B cell (primary cell): ENCODE measurements at regions not wholly inside any gene's neighbourhood (a gene's known extent, or its start where the extent isn't known, plus 50 kb on each side); places are given as distances from the start of the nearest gene placed in this dataset.

Experiments used
- ATAC-seq: fragments of 200-7000 bp; cut with Tn5 transposase; one replicate; pipeline ENCODE4 v1.10.0; 2021; ENCODE audit warnings: low read depth, mild to moderate bottlenecking, moderate number of reproducible peaks, moderate library complexity
- CTCF ChIA-PET: fragments of 350-600 bp; sonication (Branson Sonifier 250); formaldehyde crosslinking; loops from one replicate; lab custom pipeline; 2021; ENCODE audit warnings: antibody characterized with exemption, inconsistent platforms; lab: Charles Lee
- POLR2A ChIA-PET: fragments of 350-600 bp; sonication (Branson Sonifier 250); formaldehyde crosslinking; loops from one replicate; lab custom pipeline; 2021; ENCODE audit warnings: antibody characterized with exemption; lab: Charles Lee
- DNase-seq: peaks from one replicate; pipeline ENCODE4 v3.0.0; 2013
- H2AFZ ChIP-seq: 2 replicates; pipeline ENCODE4 v1.6.1; 2012; ENCODE audit warnings: mild to moderate bottlenecking, low read depth, low read length; ENCODE audit not compliant: insufficient read depth, poor library complexity, severe bottlenecking
- H3K27ac ChIP-seq, 2 donors: 1 replicate in 1 of 2; 2 replicates in 1 of 2; pipeline ENCODE4 v1.5.1; 2012 to 2013; ENCODE audit warnings: low read length in 2 of 2, mild to moderate bottlenecking in 2 of 2, moderate library complexity in 1 of 2
- H3K27me3 ChIP-seq, 4 experiments: fragments of 200-600 bp in 1 of 4; sonication (generic) in 1 of 4; replicated peaks in 1 of 4; 1 replicate in 2 of 4; 2 replicates in 2 of 4; pipeline versions ENCODE4 v1.6.1 to v1.7.0; 2013 to 2016; ENCODE audit warnings: low read length in 3 of 4, mild to moderate bottlenecking in 2 of 4, mixed read lengths in 1 of 4, moderate library complexity in 1 of 4; ENCODE audit not compliant: insufficient read depth in 4 of 4, control insufficient read depth in 3 of 4; ENCODE audit errors: control extremely low read depth in 1 of 4
- H3K36me3 ChIP-seq, 2 experiments: replicated peaks in 1 of 2; 1 replicate in 1 of 2; 2 replicates in 1 of 2; pipeline versions ENCODE4 v1.6.1 to v1.7.1; 2013; ENCODE audit warnings: low read length in 1 of 2; ENCODE audit not compliant: insufficient read depth in 2 of 2, control insufficient read depth in 1 of 2; ENCODE audit errors: control extremely low read depth in 1 of 2, extremely low read depth in 1 of 2
- H3K4me1 ChIP-seq, 2 donors: fragments of 200-600 bp in 1 of 2; sonication (generic) in 1 of 2; 1 replicate in 1 of 2; 2 replicates in 1 of 2; pipeline versions ENCODE4 v1.5.1 to v1.6.1; 2013 to 2017; ENCODE audit warnings: low read length in 2 of 2; ENCODE audit not compliant: control insufficient read depth in 2 of 2, insufficient read depth in 2 of 2
- H3K4me2 ChIP-seq: replicated peaks from 2 replicates; pipeline ENCODE3; 2012; ENCODE audit warnings: mild to moderate bottlenecking, low read depth, low read length; ENCODE audit not compliant: poor library complexity, severe bottlenecking
- H3K4me3 ChIP-seq, 5 experiments: fragments of 200-600 bp in 1 of 5; sonication (generic) in 1 of 5; 1 replicate in 3 of 5; 2 replicates in 2 of 5; pipeline versions ENCODE4 v1.5.1 to v1.7.0; 2011 to 2016; ENCODE audit warnings: low read length in 4 of 5, mild to moderate bottlenecking in 4 of 5, low read depth in 2 of 5, control low read depth in 1 of 5, moderate library complexity in 1 of 5; ENCODE audit not compliant: insufficient read depth in 1 of 5; ENCODE audit errors: control extremely low read depth in 1 of 5, extremely low read depth in 1 of 5
- H3K79me2 ChIP-seq: fragments of 200-600 bp; sonication (generic); one replicate; pipeline ENCODE4 v1.6.0; 2016; ENCODE audit warnings: low read length; ENCODE audit not compliant: control insufficient read depth, insufficient read depth
- H3K9ac ChIP-seq: fragments of 200-600 bp; sonication (generic); 2 replicates; pipeline ENCODE4 v1.6.1; 2017; ENCODE audit warnings: mild to moderate bottlenecking, low read length, moderate library complexity
- H3K9me3 ChIP-seq, 3 donors: one replicate each; pipeline versions ENCODE4 v1.6.1 to v1.7.1; 2013; ENCODE audit warnings: low read length in 2 of 3; ENCODE audit not compliant: control insufficient read depth in 2 of 3, insufficient read depth in 1 of 3; ENCODE audit errors: control extremely low read depth in 1 of 3
- H4K20me1 ChIP-seq: 2 replicates; pipeline ENCODE4 v1.6.0; 2012; ENCODE audit warnings: mild to moderate bottlenecking, low read length; ENCODE audit not compliant: insufficient read depth, control insufficient read depth, poor library complexity, severe bottlenecking
- H3K27ac Mint-ChIP-seq: one replicate; pipeline ENCODE4 v1.8.0; 2021; ENCODE audit warnings: mixed read lengths
- H3K27me3 Mint-ChIP-seq: one replicate; pipeline ENCODE4 v1.8.0; 2021; ENCODE audit warnings: mixed read lengths
- H3K4me1 Mint-ChIP-seq: one replicate; pipeline ENCODE4 v1.8.0; 2021; ENCODE audit warnings: mixed read lengths
- H3K4me3 Mint-ChIP-seq: one replicate; pipeline ENCODE4 v1.8.0; 2021; ENCODE audit warnings: mixed read lengths
- H3K9me3 Mint-ChIP-seq: one replicate; pipeline ENCODE4 v1.8.0; 2022; ENCODE audit warnings: mixed read lengths; ENCODE audit not compliant: insufficient read depth
- EZH2 ChIP-seq: IDR thresholded peaks from 2 replicates; pipeline ENCODE4 v1.6.1; 2012; ENCODE audit warnings: borderline replicate concordance, low read depth, mild to moderate bottlenecking, moderate library complexity, low read length; ENCODE audit not compliant: insufficient read depth, poor library complexity, severe bottlenecking
- WGBS: methylation state at CpG from one replicate; pipeline ENCODE4 v1.1.5; 2013; ENCODE audit warnings: missing lambda C conversion rate; ENCODE audit not compliant: insufficient coverage; 5-methylcytosine and 5-hydroxymethylcytosine counted together
- intact Hi-C: fragments of 100-400 bp; cut with micrococcal nuclease; formaldehyde crosslinking; loops from one replicate; pipeline ENCODE4 v1.10.0; 2022
- TF ChIP-seq, protein P1 (sequence below): fragments of 200-600 bp; IDR thresholded peaks from one replicate; pipeline ENCODE4 v1.8.0; 2022; ENCODE audit warnings: antibody characterized with exemption, mild to moderate bottlenecking

- H3K79me2 ChIP-seq = no peaks in the 10 kb centered on the region
- peaks cover 0 to 6% (median 3%) of the 10 kb centered on the region in 3 donors for H3K9me3 ChIP-seq
- ChIA-PET CTCF (no interaction called here), POLR2A (no interaction called here)
- no peaks in the 10 kb centered on the region for H3K9me3 Mint-ChIP-seq
- intact Hi-C loops = no loop called here
- H3K4me3 ChIP-seq = no peak overlapping the region
- no peak for ATAC-seq
- peaks cover 0 to 4% of the 10 kb centered on the region in 2 donors for H3K4me1 ChIP-seq
- no peak overlapping the region for H3K9ac ChIP-seq
- H3K4me2 ChIP-seq = no peak overlapping the region
- H3K4me1 Mint-ChIP-seq = peaks cover 8% of the 10 kb centered on the region
- DNase-seq = no peak
- H3K4me3 Mint-ChIP-seq = no peak overlapping the region
- H3K27ac ChIP-seq = no peak overlapping the region
- H3K27ac Mint-ChIP-seq = no peak overlapping the region
- H3K27me3 Mint-ChIP-seq = no peaks in the 10 kb centered on the region
- no peaks in the 10 kb centered on the region for H3K36me3 ChIP-seq
- no peaks in the 10 kb centered on the region for H4K20me1 ChIP-seq
- H3K27me3 ChIP-seq = no peaks in the 10 kb centered on the region
- WGBS = no CpG with 5 or more reads among the region's 1 CpG
- no peak overlapping the region for H2AFZ ChIP-seq
- TF ChIP-seq, protein P1, sequence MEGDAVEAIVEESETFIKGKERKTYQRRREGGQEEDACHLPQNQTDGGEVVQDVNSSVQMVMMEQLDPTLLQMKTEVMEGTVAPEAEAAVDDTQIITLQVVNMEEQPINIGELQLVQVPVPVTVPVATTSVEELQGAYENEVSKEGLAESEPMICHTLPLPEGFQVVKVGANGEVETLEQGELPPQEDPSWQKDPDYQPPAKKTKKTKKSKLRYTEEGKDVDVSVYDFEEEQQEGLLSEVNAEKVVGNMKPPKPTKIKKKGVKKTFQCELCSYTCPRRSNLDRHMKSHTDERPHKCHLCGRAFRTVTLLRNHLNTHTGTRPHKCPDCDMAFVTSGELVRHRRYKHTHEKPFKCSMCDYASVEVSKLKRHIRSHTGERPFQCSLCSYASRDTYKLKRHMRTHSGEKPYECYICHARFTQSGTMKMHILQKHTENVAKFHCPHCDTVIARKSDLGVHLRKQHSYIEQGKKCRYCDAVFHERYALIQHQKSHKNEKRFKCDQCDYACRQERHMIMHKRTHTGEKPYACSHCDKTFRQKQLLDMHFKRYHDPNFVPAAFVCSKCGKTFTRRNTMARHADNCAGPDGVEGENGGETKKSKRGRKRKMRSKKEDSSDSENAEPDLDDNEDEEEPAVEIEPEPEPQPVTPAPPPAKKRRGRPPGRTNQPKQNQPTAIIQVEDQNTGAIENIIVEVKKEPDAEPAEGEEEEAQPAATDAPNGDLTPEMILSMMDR = no peak
- no peak for TF ChIP-seq EZH2
Measured at GRCh38 chr20:11222243-11222642, 548.4 kb upstream of the JAG1 start.

- H3K4me1 Mint-ChIP-seq = no peaks in the 10 kb centered on the region
Measured at GRCh38 chr20:11227602-11228001, 553.8 kb upstream of the JAG1 start.

More at GRCh38 chr20:11227602-11228001, 553.8 kb upstream of the JAG1 start:
- Histone ChIP-seq H2AFZ (no peak overlapping the region), H3K36me3 (no peaks in the 10 kb centered on the region), H4K20me1 (no peaks in the 10 kb centered on the region), H3K27me3 (no peaks in the 10 kb centered on the region), H3K9me3 (peaks cover 0 to 6% (median 0%) of the 10 kb centered on the region in 3 donors), H3K9ac (no peak overlapping the region), H3K4me1 (no peaks in the 10 kb centered on the region), H3K4me2 (no peak overlapping the region), H3K4me3 (no peak overlapping the region), H3K79me2 (no peaks in the 10 kb centered on the region), H3K27ac (no peak overlapping the region)
- Mint-ChIP-seq H3K9me3 (no peaks in the 10 kb centered on the region), H3K27me3 (no peaks in the 10 kb centered on the region), H3K27ac (no peak overlapping the region), H3K4me3 (no peak overlapping the region)
- TF ChIP-seq, protein P1 = no peak
- no peak for TF ChIP-seq EZH2
- intact Hi-C loops = no loop called here
- no CpG with 5 or more reads among the region's 3 CpGs for WGBS
- ATAC-seq = no peak
- no peak for DNase-seq
- POLR2A ChIA-PET = no interaction called here
- CTCF ChIA-PET = no interaction called here
